ENCODE measurements at regions not wholly inside any gene's neighbourhood (a gene's known extent, or its start where the extent isn't known, plus 50 kb on each side); places are given as distances from the start of the nearest gene placed in this dataset.

DNA sequence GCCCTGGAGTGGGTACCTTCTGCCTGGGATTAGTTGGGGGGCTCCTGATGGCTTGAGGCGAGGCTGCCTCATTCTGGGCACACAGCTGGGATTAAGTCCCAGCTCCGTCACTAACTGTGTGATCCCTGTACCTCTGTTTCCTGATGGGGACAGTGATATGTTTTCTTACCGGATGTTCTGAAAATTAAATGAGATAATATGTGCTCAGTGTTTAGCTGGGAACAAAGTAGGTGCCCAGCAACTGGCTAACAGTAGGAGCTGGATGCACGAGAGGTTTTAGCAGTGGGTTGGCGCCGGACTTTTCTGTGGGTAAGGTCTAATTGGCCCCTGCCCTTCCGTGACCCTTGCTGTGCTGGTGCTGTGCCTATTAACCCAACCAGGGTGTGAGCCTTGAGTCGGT, 203.4 kb downstream of the URI1 start:
- H3K27me3 ChIP-seq, result no peaks in the 10 kb centered on the region
- TF ChIP-seq, protein P1, sequence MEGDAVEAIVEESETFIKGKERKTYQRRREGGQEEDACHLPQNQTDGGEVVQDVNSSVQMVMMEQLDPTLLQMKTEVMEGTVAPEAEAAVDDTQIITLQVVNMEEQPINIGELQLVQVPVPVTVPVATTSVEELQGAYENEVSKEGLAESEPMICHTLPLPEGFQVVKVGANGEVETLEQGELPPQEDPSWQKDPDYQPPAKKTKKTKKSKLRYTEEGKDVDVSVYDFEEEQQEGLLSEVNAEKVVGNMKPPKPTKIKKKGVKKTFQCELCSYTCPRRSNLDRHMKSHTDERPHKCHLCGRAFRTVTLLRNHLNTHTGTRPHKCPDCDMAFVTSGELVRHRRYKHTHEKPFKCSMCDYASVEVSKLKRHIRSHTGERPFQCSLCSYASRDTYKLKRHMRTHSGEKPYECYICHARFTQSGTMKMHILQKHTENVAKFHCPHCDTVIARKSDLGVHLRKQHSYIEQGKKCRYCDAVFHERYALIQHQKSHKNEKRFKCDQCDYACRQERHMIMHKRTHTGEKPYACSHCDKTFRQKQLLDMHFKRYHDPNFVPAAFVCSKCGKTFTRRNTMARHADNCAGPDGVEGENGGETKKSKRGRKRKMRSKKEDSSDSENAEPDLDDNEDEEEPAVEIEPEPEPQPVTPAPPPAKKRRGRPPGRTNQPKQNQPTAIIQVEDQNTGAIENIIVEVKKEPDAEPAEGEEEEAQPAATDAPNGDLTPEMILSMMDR (IDR thresholded peaks at IDR 0.05), result no peak
- no peak for TF ChIP-seq POLR2A (IDR thresholded peaks at IDR 0.05)
- no peak overlapping the region for H3K27ac ChIP-seq
- H3K4me1 ChIP-seq, result no peaks in the 10 kb centered on the region
- DNase-seq, result no peak
- H3K9me3 ChIP-seq, result no peaks in the 10 kb centered on the region
- no peak overlapping the region for H3K4me3 ChIP-seq (replicated peaks in 1 of 3)
- H3K36me3 ChIP-seq, result no peaks in the 10 kb centered on the region
- WGBS, 2 donors, result 90 to 92% methylated on average over 6 to 8 of the region's 8 CpGs
- intact Hi-C loops (cut with DNase I), result no loop called here

DNA sequence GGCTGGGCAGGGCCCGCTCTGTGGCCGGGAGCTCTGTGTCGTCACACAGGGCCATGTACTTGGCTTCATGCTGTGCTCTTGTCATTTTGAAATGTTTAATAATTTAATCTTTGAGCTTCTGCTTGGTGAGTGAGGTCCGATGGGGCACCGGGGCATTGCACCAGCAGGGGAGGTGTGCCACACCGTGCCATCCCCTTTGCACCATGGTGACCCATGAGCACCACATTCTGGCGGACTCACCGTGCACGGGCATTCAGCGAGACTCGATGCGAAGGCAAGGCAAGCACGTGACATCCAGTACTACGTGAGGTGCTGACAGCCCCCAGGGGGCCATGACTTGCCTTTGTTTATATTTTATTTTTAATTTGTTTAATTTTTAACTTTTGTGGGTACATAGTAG, 204.3 kb downstream of the URI1 start:
- no peak overlapping the region for H3K4me3 ChIP-seq (replicated peaks in 1 of 3)
- no peak overlapping the region for H3K27ac ChIP-seq

DNA sequence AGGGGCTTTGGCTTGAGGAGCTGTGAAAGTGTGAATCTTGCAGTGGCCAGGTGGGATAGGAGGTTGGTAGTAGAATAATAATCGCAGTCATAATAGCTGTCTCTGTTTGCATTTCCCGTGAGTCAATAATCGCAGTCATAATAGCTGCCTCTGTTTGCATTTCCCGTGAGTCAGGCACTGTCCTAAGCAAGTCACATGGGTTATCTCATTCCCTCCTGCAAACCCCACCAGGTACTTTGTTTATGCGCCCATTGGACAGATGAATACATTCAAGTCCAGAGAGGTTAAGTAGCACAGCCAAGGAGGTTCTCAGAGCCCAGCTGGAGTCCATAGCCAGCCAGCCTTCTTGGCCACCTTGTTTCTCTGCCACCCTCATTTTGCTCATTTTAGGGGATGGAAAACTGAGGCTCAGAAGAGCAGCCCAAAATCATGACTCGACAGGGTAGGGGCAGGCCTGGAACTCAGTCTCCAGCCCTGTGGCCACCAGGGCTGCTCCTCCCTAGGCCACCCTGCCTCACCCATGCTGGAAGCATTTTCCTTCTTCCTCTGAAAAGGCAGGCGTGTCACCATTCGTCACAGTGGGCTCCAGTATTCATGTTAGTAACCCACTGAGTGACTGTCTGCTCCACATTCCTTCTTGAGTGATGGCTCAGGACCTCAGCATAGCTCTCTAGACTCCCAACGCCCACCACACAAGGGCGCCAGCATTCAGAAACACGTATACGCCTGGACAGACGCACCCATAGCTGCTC, 206.2 kb downstream of the URI1 start:
- Histone ChIP-seq H3K36me3 (no peaks in the 10 kb centered on the region), H3K27ac (no peak overlapping the region), H3K27me3 (no peaks in the 10 kb centered on the region), H3K4me1 (no peaks in the 10 kb centered on the region), H3K4me3 (replicated peaks in 1 of 3) (no peak overlapping the region), H3K9me3 (no peaks in the 10 kb centered on the region)
- no peak for TF ChIP-seq POLR2A (IDR thresholded peaks at IDR 0.05)
- TF ChIP-seq, protein P1 (IDR thresholded peaks at IDR 0.05), result no peak
- DNase-seq, result no peak
- 78 to 85% methylated on average over 10 to 13 of the region's 13 CpGs for WGBS, 2 donors
- intact Hi-C loops (cut with DNase I), result no loop called here

More for the DNA sequence above, 204.3 kb downstream of the URI1 start:
- no peak for DNase-seq
- Histone ChIP-seq H3K4me1 (no peaks in the 10 kb centered on the region), H3K27me3 (no peaks in the 10 kb centered on the region), H3K36me3 (no peaks in the 10 kb centered on the region), H3K9me3 (no peaks in the 10 kb centered on the region)
- 89 to 90% methylated on average over 14 of the region's 14 CpGs for WGBS, 2 donors
- TF ChIP-seq, protein P1 (IDR thresholded peaks at IDR 0.05), result no peak
- TF ChIP-seq POLR2A (IDR thresholded peaks at IDR 0.05), result no peak
- intact Hi-C loops (cut with DNase I), result no loop called here

GRCh38 chr19:30148803-30149202, 206.8 kb downstream of the URI1 start:
- WGBS, 2 donors, result 79 to 91% methylated on average over 7 to 8 of the region's 8 CpGs
- Histone ChIP-seq H3K4me1 (no peaks in the 10 kb centered on the region), H3K27ac (no peak overlapping the region), H3K4me3 (replicated peaks in 1 of 3) (no peak overlapping the region), H3K36me3 (no peaks in the 10 kb centered on the region), H3K9me3 (no peaks in the 10 kb centered on the region), H3K27me3 (no peaks in the 10 kb centered on the region)
- TF ChIP-seq, protein P1 (IDR thresholded peaks at IDR 0.05), result no peak
- TF ChIP-seq POLR2A (IDR thresholded peaks at IDR 0.05), result no peak
- intact Hi-C loops (cut with DNase I), result no loop called here
- no peak for DNase-seq

DNA sequence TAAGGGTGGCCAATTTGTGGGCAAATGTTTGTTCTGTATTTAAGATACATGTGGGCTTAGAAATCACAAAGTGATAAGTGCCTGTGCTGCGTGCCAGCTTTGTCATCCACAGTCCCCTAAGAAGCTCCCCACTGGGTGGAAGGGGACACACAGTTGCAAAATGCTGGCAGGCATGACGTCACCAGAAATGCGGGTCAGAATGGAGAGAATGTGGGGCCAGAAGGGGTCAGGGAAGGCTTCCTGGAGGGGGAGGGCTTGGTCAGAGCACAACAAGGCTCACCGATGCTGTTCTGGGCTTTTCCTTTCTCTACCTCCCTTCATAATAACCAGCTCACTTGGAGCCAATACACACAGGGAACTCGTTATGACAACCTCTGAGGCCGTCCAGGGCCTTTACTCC, 207.3 kb downstream of the URI1 start:
- Histone ChIP-seq H3K36me3 (no peaks in the 10 kb centered on the region), H3K27ac (no peak overlapping the region), H3K9me3 (no peaks in the 10 kb centered on the region), H3K27me3 (no peaks in the 10 kb centered on the region), H3K4me3 (replicated peaks in 1 of 3) (no peak overlapping the region), H3K4me1 (no peaks in the 10 kb centered on the region)
- WGBS, 2 donors, result 67 to 80% methylated on average over 6 of the region's 6 CpGs
- DNase-seq, result no peak
- TF ChIP-seq POLR2A (IDR thresholded peaks at IDR 0.05), result no peak
- TF ChIP-seq, protein P1 (IDR thresholded peaks at IDR 0.05), result no peak
- intact Hi-C loops (cut with DNase I), result no loop called here

Data from thyroid gland (tissue), 4 donors.